ENCODE measurements at regions not wholly inside any gene's neighbourhood (a gene's known extent, or its start where the extent isn't known, plus 50 kb on each side); places are given as distances from the start of the nearest gene placed in this dataset.

DNA sequence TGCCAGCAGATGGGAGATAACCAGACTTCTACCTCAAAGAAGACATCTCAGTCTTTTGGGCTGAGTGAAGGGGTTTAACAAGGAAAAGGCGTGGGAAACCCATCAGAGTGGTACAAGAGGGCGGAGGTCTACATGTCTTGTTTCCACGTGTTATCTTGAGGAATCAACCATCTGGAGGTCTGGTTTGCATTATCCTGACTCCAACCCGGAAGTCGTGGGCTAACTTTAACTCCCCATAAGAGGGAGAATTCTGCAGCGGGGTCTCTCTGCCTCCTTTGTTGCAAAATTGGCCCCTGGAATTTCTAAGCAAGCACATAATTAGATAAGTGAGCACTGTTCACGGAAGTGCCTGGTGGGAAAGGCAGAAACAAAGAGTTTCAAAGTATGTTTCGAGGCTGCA lies 398.7 kb upstream of the C16orf82 start:
- H3K4me3 ChIP-seq (ENCODE audit: low read depth, low read length) = no peak overlapping the region
- no peak for DNase-seq (ENCODE audit: low read depth, low spot score)
- TF ChIP-seq, protein P1, sequence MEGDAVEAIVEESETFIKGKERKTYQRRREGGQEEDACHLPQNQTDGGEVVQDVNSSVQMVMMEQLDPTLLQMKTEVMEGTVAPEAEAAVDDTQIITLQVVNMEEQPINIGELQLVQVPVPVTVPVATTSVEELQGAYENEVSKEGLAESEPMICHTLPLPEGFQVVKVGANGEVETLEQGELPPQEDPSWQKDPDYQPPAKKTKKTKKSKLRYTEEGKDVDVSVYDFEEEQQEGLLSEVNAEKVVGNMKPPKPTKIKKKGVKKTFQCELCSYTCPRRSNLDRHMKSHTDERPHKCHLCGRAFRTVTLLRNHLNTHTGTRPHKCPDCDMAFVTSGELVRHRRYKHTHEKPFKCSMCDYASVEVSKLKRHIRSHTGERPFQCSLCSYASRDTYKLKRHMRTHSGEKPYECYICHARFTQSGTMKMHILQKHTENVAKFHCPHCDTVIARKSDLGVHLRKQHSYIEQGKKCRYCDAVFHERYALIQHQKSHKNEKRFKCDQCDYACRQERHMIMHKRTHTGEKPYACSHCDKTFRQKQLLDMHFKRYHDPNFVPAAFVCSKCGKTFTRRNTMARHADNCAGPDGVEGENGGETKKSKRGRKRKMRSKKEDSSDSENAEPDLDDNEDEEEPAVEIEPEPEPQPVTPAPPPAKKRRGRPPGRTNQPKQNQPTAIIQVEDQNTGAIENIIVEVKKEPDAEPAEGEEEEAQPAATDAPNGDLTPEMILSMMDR (IDR thresholded peaks at IDR 0.05; ENCODE audit: low read depth, low read length) = no peak
- in situ Hi-C loops (cut with HindIII; ENCODE audit: low sequenced_read_pairs) = no loop called here

DNA sequence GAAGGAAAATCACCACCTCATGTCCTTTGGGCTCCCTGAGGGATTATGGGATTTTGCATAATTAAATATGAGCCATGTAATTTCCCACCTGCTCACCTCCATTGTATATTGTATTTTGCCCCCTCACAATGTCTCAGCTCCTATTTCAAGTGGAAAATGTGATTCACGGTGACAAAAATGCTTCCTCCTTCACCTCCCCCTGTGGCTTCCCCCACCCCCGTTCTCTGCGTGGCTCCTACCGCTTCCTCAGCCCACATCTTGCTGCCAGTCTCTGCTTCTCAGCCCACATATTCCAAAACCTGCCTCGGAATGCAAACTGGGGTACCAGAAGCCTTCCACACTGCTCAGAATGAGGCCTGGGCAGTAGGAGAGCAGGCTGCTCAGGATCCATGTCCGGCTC lies 394.5 kb upstream of the C16orf82 start:
- H3K4me3 ChIP-seq (ENCODE audit: low read depth, low read length) = no peak overlapping the region
- in situ Hi-C loops (cut with HindIII; ENCODE audit: low sequenced_read_pairs) = no loop called here
- TF ChIP-seq, protein P1 (IDR thresholded peaks at IDR 0.05; ENCODE audit: low read depth, low read length) = no peak
- DNase-seq (ENCODE audit: low read depth, low spot score) = no peak

DNA sequence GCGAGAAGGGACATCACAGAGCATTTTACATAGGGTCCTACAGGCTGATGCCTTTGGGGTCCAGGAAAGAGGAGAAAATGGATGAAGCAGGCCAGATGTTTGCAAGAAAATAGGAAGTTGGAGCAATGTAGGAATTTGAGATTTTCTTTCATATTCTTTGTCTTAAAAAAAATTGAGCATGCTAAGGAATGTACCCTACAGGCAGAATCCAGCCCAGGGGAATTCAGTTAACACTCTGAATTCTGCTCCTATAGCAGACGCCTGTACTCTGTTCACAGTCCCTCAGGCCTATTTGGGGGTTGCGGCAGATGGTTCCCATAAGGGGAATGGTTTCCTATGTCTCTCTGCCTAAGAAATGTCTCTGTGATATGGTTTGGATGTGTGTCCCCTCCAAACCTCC lies 393.7 kb upstream of the C16orf82 start:
- TF ChIP-seq, protein P1 (IDR thresholded peaks at IDR 0.05; ENCODE audit: low read depth, low read length) = no peak
- no peak for DNase-seq (ENCODE audit: low read depth, low spot score)
- H3K4me3 ChIP-seq (ENCODE audit: low read depth, low read length) = no peak overlapping the region
- in situ Hi-C loops (cut with HindIII; ENCODE audit: low sequenced_read_pairs) = no loop called here

DNA sequence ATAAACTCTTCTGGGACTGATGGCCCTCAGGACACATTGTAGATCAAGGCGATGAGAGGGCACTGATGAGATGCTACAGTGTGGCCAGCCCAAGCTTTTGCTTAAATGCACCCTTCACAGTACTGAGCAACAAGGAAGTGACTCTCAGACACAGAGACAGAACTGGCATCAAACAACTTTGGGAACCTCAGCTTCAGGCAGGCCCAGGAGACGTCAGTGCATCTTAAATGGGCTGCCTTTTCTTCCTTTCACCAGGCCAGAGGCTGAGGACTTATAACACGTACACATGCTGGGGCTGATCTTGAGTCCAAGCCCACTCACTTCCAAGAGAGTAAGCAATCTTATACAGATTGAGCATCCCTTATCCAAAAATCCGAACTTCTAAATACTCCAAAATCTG lies 386.1 kb upstream of the C16orf82 start:
- DNase-seq (ENCODE audit: low read depth, low spot score) = no peak
- TF ChIP-seq, protein P1 (IDR thresholded peaks at IDR 0.05; ENCODE audit: low read depth, low read length) = no peak
- H3K4me3 ChIP-seq (ENCODE audit: low read depth, low read length) = no peak overlapping the region
- in situ Hi-C loops (cut with HindIII; ENCODE audit: low sequenced_read_pairs) = no loop called here

DNA sequence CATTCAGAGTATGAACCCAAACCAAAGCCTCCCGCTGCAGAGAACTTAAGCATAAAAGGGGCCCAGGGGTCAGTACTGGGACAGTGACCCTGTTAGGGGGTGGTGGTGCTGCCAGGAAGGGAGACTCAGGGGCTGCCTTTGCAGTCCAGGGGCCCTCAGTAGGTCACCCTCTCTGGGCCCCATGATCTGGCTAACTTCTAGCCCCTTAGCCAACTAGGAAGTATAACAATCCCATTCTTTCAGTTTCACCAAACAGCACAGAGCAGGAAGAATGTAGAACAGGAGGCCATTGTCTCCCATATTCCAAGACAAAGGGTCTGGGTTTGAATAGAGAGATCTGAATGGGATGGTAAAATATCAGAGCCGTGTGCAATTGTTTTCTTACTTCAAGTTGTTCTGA lies 378.6 kb upstream of the C16orf82 start:
- in situ Hi-C loops (cut with HindIII; ENCODE audit: low sequenced_read_pairs) = no loop called here
- TF ChIP-seq, protein P1 (IDR thresholded peaks at IDR 0.05; ENCODE audit: low read depth, low read length) = no peak
- no peak for DNase-seq (ENCODE audit: low read depth, low spot score)
- no peak overlapping the region for H3K4me3 ChIP-seq (ENCODE audit: low read depth, low read length)

DNA sequence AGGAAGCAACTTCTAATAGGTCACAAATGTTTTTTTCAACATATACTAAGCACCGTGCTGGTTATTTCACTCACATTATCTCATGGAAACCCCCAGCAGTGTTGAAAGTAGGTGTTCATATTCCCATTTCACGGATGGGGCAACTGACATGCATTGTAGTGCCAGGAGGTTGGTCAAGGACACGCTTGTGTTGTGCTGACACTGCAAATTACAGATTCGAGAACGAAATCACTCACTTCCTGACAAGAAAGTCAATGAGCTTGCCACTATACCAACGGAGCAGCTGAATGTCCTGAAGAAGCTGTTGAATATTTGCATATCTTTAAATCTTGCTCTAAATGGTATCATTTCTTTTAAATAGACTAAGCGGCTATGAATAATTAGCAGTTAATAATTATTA lies 378.0 kb upstream of the C16orf82 start:
- DNase-seq (ENCODE audit: low read depth, low spot score) = no peak
- no peak overlapping the region for H3K4me3 ChIP-seq (ENCODE audit: low read depth, low read length)
- TF ChIP-seq, protein P1 (IDR thresholded peaks at IDR 0.05; ENCODE audit: low read depth, low read length) = no peak
- in situ Hi-C loops (cut with HindIII; ENCODE audit: low sequenced_read_pairs) = no loop called here

DNA sequence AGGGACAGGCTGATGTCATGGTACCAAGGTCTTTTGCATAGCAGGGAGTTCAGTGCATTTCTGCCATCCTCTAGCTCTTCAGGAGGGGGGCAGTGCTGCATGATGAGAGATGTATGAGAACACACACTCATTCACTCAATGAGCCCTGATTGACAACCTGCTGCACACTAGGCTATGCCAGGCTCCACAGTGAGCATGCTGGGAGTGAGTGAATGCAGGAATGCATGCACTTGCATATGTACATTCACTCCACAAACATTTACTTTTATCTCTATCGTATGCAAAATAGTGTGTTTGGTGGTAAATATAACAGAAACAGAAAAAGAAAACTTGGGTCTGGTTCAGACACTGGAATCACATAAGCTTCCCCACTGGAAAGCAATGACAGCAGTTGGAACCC lies 374.1 kb upstream of the C16orf82 start:
- H3K4me3 ChIP-seq (ENCODE audit: low read depth, low read length) = no peak overlapping the region
- DNase-seq (ENCODE audit: low read depth, low spot score) = no peak
- TF ChIP-seq, protein P1 (IDR thresholded peaks at IDR 0.05; ENCODE audit: low read depth, low read length) = no peak
- in situ Hi-C loops (cut with HindIII; ENCODE audit: low sequenced_read_pairs) = no loop called here

Measured in astrocyte of the spinal cord (primary cell).